K562 (cell line): ENCODE measurements at regions not wholly inside any gene's neighbourhood (a gene's known extent, or its start where the extent isn't known, plus 50 kb on each side); places are given as distances from the start of the nearest gene placed in this dataset.
A peak's percentile ranks its signal among the peaks of the same experiment; 100 is the strongest.

Experiments used
- ATF3 ChIP-seq, 2 experiments: fragments of 450-650 bp in 1 of 2; sonication (generic) in 1 of 2; formaldehyde crosslinking in 1 of 2; IDR thresholded peaks in 1 of 2; conservative IDR thresholded peaks in 1 of 2; 2 replicates each; pipeline versions ENCODE4 v1.6.1 to v1.8.1; 2016 to 2023; ENCODE audit warnings: mild to moderate bottlenecking in 2 of 2, moderate library complexity in 2 of 2, inconsistent platforms in 1 of 2, missing genetic modification reagents in 1 of 2
- GTF3C2 ChIP-seq: IDR thresholded peaks from 3 replicates; pipeline ENCODE4 v1.6.1; 2011; ENCODE audit warnings: borderline replicate concordance, mild to moderate bottlenecking, moderate library complexity; ENCODE audit not compliant: insufficient read length; ENCODE audit errors: extremely low read depth
- HDAC8 ChIP-seq: fragments of 450-650 bp; IDR thresholded peaks from 2 replicates; pipeline ENCODE4 v1.6.1; 2016; ENCODE audit warnings: mild to moderate bottlenecking, missing genetic modification characterization, moderate library complexity, missing compliant biosample characterization
- HMGN3 ChIP-seq: IDR thresholded peaks from 2 replicates; pipeline ENCODE4 v1.6.1; 2011; ENCODE audit warnings: borderline replicate concordance, low read depth, mild to moderate bottlenecking, mixed read lengths, low read length; ENCODE audit not compliant: insufficient read length; ENCODE audit errors: extremely low read depth
- NFXL1 ChIP-seq: fragments of 450-650 bp; formaldehyde crosslinking; IDR thresholded peaks from 2 replicates; pipeline ENCODE4 v1.4.0; 2021; ENCODE audit warnings: mild to moderate bottlenecking
- PHF21A ChIP-seq: fragments of 450-650 bp; IDR thresholded peaks from 2 replicates; pipeline ENCODE4 v1.6.1; 2017; ENCODE audit warnings: low read depth, borderline replicate concordance
- SMARCA5 ChIP-seq: fragments of 450-650 bp; IDR thresholded peaks from 2 replicates; pipeline ENCODE4 v1.6.1; 2016
- ZBTB49 ChIP-seq: sonication (generic); formaldehyde crosslinking; IDR thresholded peaks from 2 replicates; pipeline ENCODE4 v1.8.0; 2022; ENCODE audit warnings: missing genetic modification reagents, mild to moderate bottlenecking, borderline replicate concordance
- ZNF444 ChIP-seq: fragments of 250-450 bp; sonication (Bioruptor Pico); IDR thresholded peaks from 2 replicates; pipeline ENCODE4 v1.4.0; 2020; ENCODE audit warnings: mild to moderate bottlenecking, moderate library complexity

GRCh38 chr7:138352570-138353461, 107.2 kb upstream of the TRIM24 start (continued):
- TF ChIP-seq NFXL1: 0 out of 2 replicates have a peak, but pooled peaks have one; percentile 68
- TF ChIP-seq HMGN3: peak; percentile 100
- peak; percentile 99 for TF ChIP-seq ATF3 (IDR thresholded peaks at IDR 0.05)
- TF ChIP-seq ATF3 (CRISPR knock-in tag; conservative IDR thresholded peaks at IDR 0.05): peak; percentile 99
- no peak for TF ChIP-seq GTF3C2
- no peak for TF ChIP-seq SMARCA5
- TF ChIP-seq PHF21A: peak; percentile 87; the same call in 1 of the 2 replicates
- no peak for TF ChIP-seq HDAC8 (tag)
- TF ChIP-seq ZBTB49: no peak
- TF ChIP-seq ZNF444: no peak
